ENCODE measurements at regions not wholly inside any gene's neighbourhood (a gene's known extent, or its start where the extent isn't known, plus 50 kb on each side); places are given as distances from the start of the nearest gene placed in this dataset.

DNA sequence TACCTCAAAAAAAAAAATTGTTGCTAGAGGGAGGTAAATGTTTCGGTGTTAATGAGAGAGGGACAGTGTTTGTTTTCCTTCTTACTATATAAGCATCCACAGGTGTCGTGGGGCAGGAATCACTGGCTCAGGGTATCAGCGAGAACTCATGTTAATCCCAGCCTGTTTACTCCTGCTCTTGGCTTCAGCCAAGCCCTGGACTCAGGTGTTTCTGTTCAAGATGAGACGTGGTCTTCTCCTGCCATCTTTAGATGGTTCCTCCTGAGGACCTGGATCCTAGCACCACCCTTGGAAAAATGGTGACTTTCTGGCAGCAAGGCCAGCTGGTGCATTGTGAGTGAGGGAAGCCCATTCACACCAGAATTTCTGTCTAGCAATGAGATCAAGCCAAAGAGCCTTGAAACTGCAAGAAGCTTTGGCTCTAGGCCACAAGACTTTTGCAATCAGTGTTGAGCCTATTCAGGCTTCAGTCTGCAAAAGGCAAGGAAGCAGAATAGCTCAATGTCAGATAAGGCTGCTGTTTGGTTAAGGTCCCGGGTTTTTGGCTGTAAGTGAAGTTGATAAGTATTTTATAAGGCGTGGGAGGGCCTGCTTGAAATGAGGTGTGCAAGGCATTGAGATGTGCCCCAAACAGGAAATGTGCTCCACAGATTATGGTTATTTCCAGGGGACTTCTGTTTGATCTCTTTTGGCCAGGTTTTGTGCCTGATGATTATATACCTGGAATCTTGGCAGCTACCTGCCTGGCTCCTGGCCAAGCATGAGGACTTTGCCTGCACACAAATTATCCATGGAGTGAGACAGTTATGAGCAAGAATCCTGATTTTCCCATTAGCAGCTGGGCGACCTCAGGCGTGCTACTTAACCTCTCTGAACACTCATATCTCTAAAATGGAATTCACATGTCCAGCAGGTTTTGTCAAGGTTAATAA is 99.8 kb downstream of the TENT4A start:
- TF ChIP-seq POLR2AphosphoS5 (IDR thresholded peaks at IDR 0.05; ENCODE audit: low read depth, low read length), result no peak
- TF ChIP-seq EZH2 (IDR thresholded peaks at IDR 0.05; ENCODE audit: low read depth, low read length, severe bottlenecking), result no peak
- TF ChIP-seq, protein P1, sequence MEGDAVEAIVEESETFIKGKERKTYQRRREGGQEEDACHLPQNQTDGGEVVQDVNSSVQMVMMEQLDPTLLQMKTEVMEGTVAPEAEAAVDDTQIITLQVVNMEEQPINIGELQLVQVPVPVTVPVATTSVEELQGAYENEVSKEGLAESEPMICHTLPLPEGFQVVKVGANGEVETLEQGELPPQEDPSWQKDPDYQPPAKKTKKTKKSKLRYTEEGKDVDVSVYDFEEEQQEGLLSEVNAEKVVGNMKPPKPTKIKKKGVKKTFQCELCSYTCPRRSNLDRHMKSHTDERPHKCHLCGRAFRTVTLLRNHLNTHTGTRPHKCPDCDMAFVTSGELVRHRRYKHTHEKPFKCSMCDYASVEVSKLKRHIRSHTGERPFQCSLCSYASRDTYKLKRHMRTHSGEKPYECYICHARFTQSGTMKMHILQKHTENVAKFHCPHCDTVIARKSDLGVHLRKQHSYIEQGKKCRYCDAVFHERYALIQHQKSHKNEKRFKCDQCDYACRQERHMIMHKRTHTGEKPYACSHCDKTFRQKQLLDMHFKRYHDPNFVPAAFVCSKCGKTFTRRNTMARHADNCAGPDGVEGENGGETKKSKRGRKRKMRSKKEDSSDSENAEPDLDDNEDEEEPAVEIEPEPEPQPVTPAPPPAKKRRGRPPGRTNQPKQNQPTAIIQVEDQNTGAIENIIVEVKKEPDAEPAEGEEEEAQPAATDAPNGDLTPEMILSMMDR (IDR thresholded peaks at IDR 0.05; ENCODE audit: control extremely low read depth in 1 of 3, insufficient read depth in 1 of 3, low read depth in 1 of 3, low read length in 3 of 3), result no peak
- no peak for TF ChIP-seq SUZ12 (IDR thresholded peaks at IDR 0.05; ENCODE audit: low read length)
- no peak for TF ChIP-seq ZNF274 (IDR thresholded peaks at IDR 0.05; ENCODE audit: borderline replicate concordance, extremely low read depth, low read length)

Measured in H1 (cell line).